Stimulated activated CD4-positive, alpha-beta T cell treated with anti-CD3 and anti-CD28 coated beads, Interleukin-1b, Interleukin-23, amount 100 ng/mL, for 1 hour (primary cell): ENCODE measurements at regions not wholly inside any gene's neighbourhood (a gene's known extent, or its start where the extent isn't known, plus 50 kb on each side); places are given as distances from the start of the nearest gene placed in this dataset.
"Not testable (repeated sequence)": the region's sequence is repeated elsewhere in the genome, so short reads cannot be mapped to it uniquely, and the experiment has no call there.

Source experiments
- DNase-seq, 2 donors: peaks; one replicate each; pipeline ENCODE4 v3.0.0-alpha.2; 2020; ENCODE audit warnings: low read depth in 2 of 2

- DNase-seq, result no peak
Observed at GRCh38 chrX:121642415-121642814, 595.0 kb downstream of the GLUD2 start.

GRCh38 chrX:121649417-121649816 is 602.0 kb downstream of the GLUD2 start:
- DNase-seq, result no peak

GRCh38 chrX:121655276-121655675 is 607.9 kb downstream of the GLUD2 start:
- DNase-seq, result no peak

GRCh38 chrX:121666171-121666570 is 618.8 kb downstream of the GLUD2 start:
- no peak for DNase-seq

GRCh38 chrX:121671649-121672048 is 624.2 kb downstream of the GLUD2 start:
- DNase-seq, result no peak

GRCh38 chrX:121709236-121709635 is 661.8 kb downstream of the GLUD2 start:
- not testable (repeated sequence) for DNase-seq

GRCh38 chrX:121733514-121733913 is 686.1 kb downstream of the GLUD2 start:
- no peak for DNase-seq

- DNase-seq, result no peak
Observed at GRCh38 chrX:121746105-121746504, 698.7 kb downstream of the GLUD2 start.

GRCh38 chrX:121753602-121754001 is 706.2 kb downstream of the GLUD2 start:
- DNase-seq, result not testable (repeated sequence)

- DNase-seq, result no peak
Observed at GRCh38 chrX:121754301-121754700, 706.9 kb downstream of the GLUD2 start.

GRCh38 chrX:121755541-121755940 is 708.1 kb downstream of the GLUD2 start:
- no peak for DNase-seq

GRCh38 chrX:121761845-121762244 is 714.4 kb downstream of the GLUD2 start:
- no peak for DNase-seq

GRCh38 chrX:121763671-121764070 is 716.3 kb downstream of the GLUD2 start:
- DNase-seq, result no peak

- not testable (repeated sequence) for DNase-seq
Observed at GRCh38 chrX:121768210-121768609, 720.8 kb downstream of the GLUD2 start.

- DNase-seq, result no peak
Observed at GRCh38 chrX:121781991-121782390, 734.6 kb downstream of the GLUD2 start.

- DNase-seq, result no peak
Observed at GRCh38 chrX:121782544-121782943, 735.1 kb downstream of the GLUD2 start.

GRCh38 chrX:121782976-121783375 is 735.6 kb downstream of the GLUD2 start:
- no peak for DNase-seq

- no peak for DNase-seq
Observed at GRCh38 chrX:121802881-121803412, 755.5 kb downstream of the GLUD2 start.

GRCh38 chrX:121823406-121823805 is 776.0 kb downstream of the GLUD2 start:
- DNase-seq, result no peak

- no peak for DNase-seq
Observed at GRCh38 chrX:121831601-121832000, 784.2 kb downstream of the GLUD2 start.

GRCh38 chrX:121832446-121832845 is 785.0 kb downstream of the GLUD2 start:
- no peak for DNase-seq

- no peak for DNase-seq
Observed at GRCh38 chrX:121836000-121836399, 788.6 kb downstream of the GLUD2 start.

GRCh38 chrX:121851033-121851432 is 803.6 kb downstream of the GLUD2 start:
- no peak for DNase-seq
